GM23338 (cell line): ENCODE measurements at regions not wholly inside any gene's neighbourhood (a gene's known extent, or its start where the extent isn't known, plus 50 kb on each side); places are given as distances from the start of the nearest gene placed in this dataset.

Experiments used
- ATAC-seq: fragments of 200-7000 bp; cut with Tn5 transposase; 3 replicates; pipeline ENCODE4 v1.9.1; 2020
- DNase-seq: peaks from one replicate; pipeline ENCODE4 v3.0.0-alpha.2; 2015; ENCODE audit warnings: low spot score
- H2AFZ ChIP-seq: fragments of 200-600 bp; sonication (generic); 2 replicates; pipeline ENCODE4 v1.8.0; 2016; ENCODE audit warnings: antibody characterized with exemption, mild to moderate bottlenecking, moderate library complexity
- H3F3A ChIP-seq: fragments of 200-600 bp; sonication (generic); replicated peaks from 2 replicates; pipeline ENCODE4 v1.8.0; 2017; ENCODE audit warnings: antibody characterized with exemption, mixed run types, low read depth
- H3K27ac ChIP-seq: fragments of 200-600 bp; sonication (generic); 2 replicates; pipeline ENCODE4 v1.6.1; 2016; ENCODE audit warnings: low read depth
- H3K27me3 ChIP-seq: fragments of 200-600 bp; sonication (generic); 2 replicates; pipeline ENCODE4 v1.8.0; 2016; ENCODE audit warnings: mild to moderate bottlenecking, mixed run types, moderate library complexity; ENCODE audit not compliant: insufficient read depth
- H3K36me3 ChIP-seq: fragments of 200-600 bp; sonication (generic); 2 replicates; pipeline ENCODE4 v1.8.0; 2016; ENCODE audit warnings: mild to moderate bottlenecking; ENCODE audit not compliant: insufficient read depth
- H3K4me1 ChIP-seq: fragments of 200-600 bp; sonication (generic); 2 replicates; pipeline ENCODE4 v1.8.0; 2016; ENCODE audit warnings: mild to moderate bottlenecking, moderate library complexity; ENCODE audit not compliant: insufficient read depth
- H3K4me2 ChIP-seq: fragments of 200-600 bp; sonication (generic); 2 replicates; pipeline ENCODE4 v1.7.1; 2017; ENCODE audit warnings: mixed run types
- H3K4me3 ChIP-seq: fragments of 200-600 bp; sonication (generic); 2 replicates; pipeline ENCODE4 v1.6.1; 2016; ENCODE audit warnings: mixed run types
- H3K79me2 ChIP-seq: fragments of 200-600 bp; sonication (generic); replicated peaks from 2 replicates; pipeline ENCODE4 v1.8.0; 2017; ENCODE audit warnings: mild to moderate bottlenecking; ENCODE audit not compliant: insufficient read depth
- H3K9me2 ChIP-seq: fragments of 200-600 bp; sonication (generic); 2 replicates; pipeline ENCODE4 v1.8.0; 2017; ENCODE audit not compliant: insufficient read depth
- H4K20me1 ChIP-seq: fragments of 200-600 bp; sonication (generic); replicated peaks from 2 replicates; pipeline ENCODE4 v1.8.0; 2017; ENCODE audit warnings: mild to moderate bottlenecking; ENCODE audit not compliant: insufficient read depth
- H3K27ac Mint-ChIP-seq: 2 replicates; pipeline ENCODE4 v1.8.0; 2020; ENCODE audit warnings: inconsistent platforms, mild to moderate bottlenecking, moderate library complexity, mixed read lengths
- H3K27me3 Mint-ChIP-seq: 3 replicates; pipeline ENCODE4 v1.8.0; 2022; ENCODE audit warnings: low read depth, mild to moderate bottlenecking, moderate library complexity, mixed read lengths, inconsistent platforms; ENCODE audit not compliant: insufficient read depth, poor library complexity
- H3K36me3 Mint-ChIP-seq: 3 replicates; pipeline ENCODE4 v1.8.0; 2021; ENCODE audit warnings: low read depth, mild to moderate bottlenecking, inconsistent platforms, moderate library complexity, mixed read lengths
- H3K4me1 Mint-ChIP-seq: 3 replicates; pipeline ENCODE4 v1.8.0; 2020; ENCODE audit warnings: mild to moderate bottlenecking, inconsistent platforms, mixed read lengths
- H3K4me3 Mint-ChIP-seq: 3 replicates; pipeline ENCODE4 v1.8.0; 2021; ENCODE audit warnings: moderate library complexity, mild to moderate bottlenecking, inconsistent platforms, mixed read lengths
- H3K9me3 Mint-ChIP-seq: 3 replicates; pipeline ENCODE4 v1.8.0; 2020; ENCODE audit warnings: moderate library complexity, mild to moderate bottlenecking, inconsistent platforms, mixed read lengths
- CREB1 ChIP-seq: fragments of 250-450 bp; sonication (Bioruptor Pico); IDR thresholded peaks from 2 replicates; pipeline ENCODE4 v1.5.0; 2020; ENCODE audit warnings: low read depth, mild to moderate bottlenecking, moderate library complexity
- CTCF ChIP-seq, 2 experiments: fragments of 200-600 bp in 1 of 2; sonication (generic) in 1 of 2; conservative IDR thresholded peaks; 2 replicates each; pipeline versions ENCODE4 v1.5.1 to v1.6.1; 2016 to 2017; ENCODE audit warnings: antibody characterized with exemption in 2 of 2, low read depth in 2 of 2, mild to moderate bottlenecking in 2 of 2, moderate library complexity in 1 of 2
- ETS1 ChIP-seq: IDR thresholded peaks from 2 replicates; pipeline ENCODE4 v1.6.1; 2016; ENCODE audit warnings: antibody characterized with exemption
- EZH2 ChIP-seq: fragments of 200-600 bp; sonication (generic); IDR thresholded peaks from one replicate; pipeline ENCODE4 v1.8.0; 2017; ENCODE audit warnings: antibody characterized with exemption, mild to moderate bottlenecking, low read depth; ENCODE audit not compliant: unreplicated experiment
- EZH2phosphoT487 ChIP-seq: fragments of 200-600 bp; sonication (generic); IDR thresholded peaks from one replicate; pipeline ENCODE4 v1.8.1; 2018; ENCODE audit warnings: antibody characterized with exemption; ENCODE audit not compliant: unreplicated experiment
- JUNB ChIP-seq: IDR thresholded peaks from one replicate; pipeline ENCODE4 v1.6.1; 2016; ENCODE audit warnings: antibody characterized with exemption; ENCODE audit not compliant: unreplicated experiment
- NANOG ChIP-seq: IDR thresholded peaks from 2 replicates; pipeline ENCODE4 v1.6.1; 2016; ENCODE audit warnings: antibody characterized with exemption, borderline replicate concordance
- POLR2AphosphoS5 ChIP-seq: IDR thresholded peaks from 2 replicates; pipeline ENCODE4 v1.6.1; 2016; ENCODE audit warnings: antibody characterized with exemption, low read depth
- REST ChIP-seq: IDR thresholded peaks from one replicate; pipeline ENCODE4 v1.6.1; 2018; ENCODE audit warnings: antibody characterized with exemption; ENCODE audit not compliant: unreplicated experiment
- STAT1 ChIP-seq: IDR thresholded peaks from one replicate; pipeline ENCODE4 v1.6.1; 2016; ENCODE audit warnings: antibody characterized with exemption; ENCODE audit not compliant: unreplicated experiment
- ZNF114 ChIP-seq: fragments of 250-450 bp; sonication (Bioruptor Pico); IDR thresholded peaks from 2 replicates; pipeline ENCODE4 v1.5.0; 2020; ENCODE audit warnings: mild to moderate bottlenecking, moderate library complexity
- ZNF331 ChIP-seq: fragments of 250-450 bp; sonication (Bioruptor Pico); IDR thresholded peaks from 2 replicates; pipeline ENCODE4 v1.5.0; 2020; ENCODE audit warnings: low read depth, mild to moderate bottlenecking, moderate library complexity
- ZNF462 ChIP-seq: fragments of 250-450 bp; sonication (Bioruptor Pico); IDR thresholded peaks from 2 replicates; pipeline ENCODE4 v1.5.0; 2020; ENCODE audit warnings: mild to moderate bottlenecking, moderate library complexity

- Mint-ChIP-seq H3K9me3 (no peaks in the 10 kb centered on the region), H3K27me3 (no peaks in the 10 kb centered on the region), H3K4me3 (no peak overlapping the region), H3K36me3 (no peaks in the 10 kb centered on the region), H3K27ac (no peak overlapping the region), H3K4me1 (no peaks in the 10 kb centered on the region)
- Histone ChIP-seq H3K27ac (no peak overlapping the region), H3K4me3 (no peak overlapping the region), H3K4me1 (no peaks in the 10 kb centered on the region), H4K20me1 (no peaks in the 10 kb centered on the region), H3F3A (no peaks in the 10 kb centered on the region), H3K36me3 (no peaks in the 10 kb centered on the region), H3K27me3 (no peaks in the 10 kb centered on the region), H3K79me2 (no peaks in the 10 kb centered on the region), H2AFZ (no peak overlapping the region), H3K9me2 (0 out of 2 replicates have a peak, but pooled peaks cover 4% of the 10 kb centered on the region), H3K4me2 (no peak overlapping the region)
- DNase-seq (no peak), ATAC-seq (no peak)
- no peak for TF ChIP-seq REST
- no peak for TF ChIP-seq ETS1
- no peak for TF ChIP-seq STAT1
- no peak for TF ChIP-seq ZNF331 (CRISPR knock-in tag)
- TF ChIP-seq EZH2phosphoT487: no peak
- TF ChIP-seq EZH2: no peak
- no peak for TF ChIP-seq NANOG
- no peak for TF ChIP-seq JUNB
- no peak for TF ChIP-seq POLR2AphosphoS5
- TF ChIP-seq CREB1 (CRISPR knock-in tag): no peak
- TF ChIP-seq ZNF114: no peak
- no peak for TF ChIP-seq CTCF (conservative IDR thresholded peaks at IDR 0.05; ENCODE audit: low read depth in 2 of 2)
- no peak for TF ChIP-seq ZNF462 (CRISPR knock-in tag)
Observed at GRCh38 chr3:101151286-101151913, 158.2 kb upstream of the ABI3BP start.
